ENCODE measurements at regions not wholly inside any gene's neighbourhood (a gene's known extent, or its start where the extent isn't known, plus 50 kb on each side); places are given as distances from the start of the nearest gene placed in this dataset.

DNA sequence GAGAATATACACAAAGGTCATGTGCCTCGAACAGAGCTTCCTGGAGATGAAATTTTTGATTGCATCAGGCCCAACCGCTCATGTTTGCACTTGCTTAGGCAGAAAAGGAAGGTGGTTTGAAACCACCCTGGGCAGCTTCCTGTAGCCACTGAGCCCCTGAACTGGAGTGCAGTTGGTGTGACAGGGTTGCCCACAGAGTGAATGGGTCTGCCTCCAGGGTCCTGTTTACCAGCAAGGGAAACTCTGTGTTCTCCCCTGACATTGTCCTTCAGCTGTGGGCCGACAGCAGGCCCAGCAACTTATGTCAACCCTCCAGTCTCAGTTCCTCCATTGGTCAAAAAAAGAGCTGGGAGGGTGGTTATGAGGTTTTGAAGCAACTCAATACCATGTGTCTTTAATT lies 289.6 kb downstream of the KIF4B start:
- Histone ChIP-seq H3K4me3 (ENCODE audit: low read depth in 1 of 2, low read length in 2 of 2) (no peak overlapping the region), H3K9me3 (ENCODE audit: insufficient read depth, low read length, severe bottlenecking) (no peaks in the 10 kb centered on the region), H3K36me3 (ENCODE audit: insufficient read depth, low read length) (no peaks in the 10 kb centered on the region), H3K27ac (ENCODE audit: low read length) (no peak overlapping the region), H3K79me2 (ENCODE audit: insufficient read depth, low read length) (no peaks in the 10 kb centered on the region), H4K20me1 (ENCODE audit: insufficient read depth, low read length) (no peaks in the 10 kb centered on the region), H3K4me2 (ENCODE audit: insufficient read depth, low read length) (no peak overlapping the region), H3K4me1 (ENCODE audit: insufficient read depth, low read length) (no peaks in the 10 kb centered on the region), H3K9ac (ENCODE audit: low read depth, low read length) (no peak overlapping the region), H3K27me3 (ENCODE audit: insufficient read depth, low read length, poor library complexity) (peaks cover 9% of the 10 kb centered on the region), H2AFZ (ENCODE audit: low read depth, low read length) (0 out of 2 replicates have a peak overlapping the region, but pooled peaks have one; percentile 0)
- DNase-seq, result peak; percentile 4
- ATAC-seq (ENCODE audit: insufficient read depth, low read depth), result no peak
- no peak for TF ChIP-seq EZH2 (IDR thresholded peaks at IDR 0.05; ENCODE audit: borderline replicate concordance, low read depth, low read length, severe bottlenecking)
- TF ChIP-seq CTCF (IDR thresholded peaks at IDR 0.05; ENCODE audit: borderline replicate concordance, extremely low read depth, low read length, poor library complexity, severe bottlenecking), result no peak

GRCh38 chr5:155307229-155307628 lies 293.7 kb downstream of the KIF4B start:
- Histone ChIP-seq H3K9me3 (ENCODE audit: insufficient read depth, low read length, severe bottlenecking) (no peaks in the 10 kb centered on the region), H3K27me3 (ENCODE audit: insufficient read depth, low read length, poor library complexity) (peaks cover 9% of the 10 kb centered on the region), H2AFZ (ENCODE audit: low read depth, low read length) (no peak overlapping the region), H3K36me3 (ENCODE audit: insufficient read depth, low read length) (no peaks in the 10 kb centered on the region), H3K79me2 (ENCODE audit: insufficient read depth, low read length) (no peaks in the 10 kb centered on the region), H3K4me3 (ENCODE audit: low read depth in 1 of 2, low read length in 2 of 2) (no peak overlapping the region), H3K9ac (ENCODE audit: low read depth, low read length) (no peak overlapping the region), H3K4me1 (ENCODE audit: insufficient read depth, low read length) (no peaks in the 10 kb centered on the region), H3K4me2 (ENCODE audit: insufficient read depth, low read length) (no peak overlapping the region), H4K20me1 (ENCODE audit: insufficient read depth, low read length) (no peaks in the 10 kb centered on the region), H3K27ac (ENCODE audit: low read length) (no peak overlapping the region)
- DNase-seq, result no peak
- no peak for ATAC-seq (ENCODE audit: insufficient read depth, low read depth)
- TF ChIP-seq CTCF (IDR thresholded peaks at IDR 0.05; ENCODE audit: borderline replicate concordance, extremely low read depth, low read length, poor library complexity, severe bottlenecking) (no peak), EZH2 (IDR thresholded peaks at IDR 0.05; ENCODE audit: borderline replicate concordance, low read depth, low read length, severe bottlenecking) (no peak)

DNA sequence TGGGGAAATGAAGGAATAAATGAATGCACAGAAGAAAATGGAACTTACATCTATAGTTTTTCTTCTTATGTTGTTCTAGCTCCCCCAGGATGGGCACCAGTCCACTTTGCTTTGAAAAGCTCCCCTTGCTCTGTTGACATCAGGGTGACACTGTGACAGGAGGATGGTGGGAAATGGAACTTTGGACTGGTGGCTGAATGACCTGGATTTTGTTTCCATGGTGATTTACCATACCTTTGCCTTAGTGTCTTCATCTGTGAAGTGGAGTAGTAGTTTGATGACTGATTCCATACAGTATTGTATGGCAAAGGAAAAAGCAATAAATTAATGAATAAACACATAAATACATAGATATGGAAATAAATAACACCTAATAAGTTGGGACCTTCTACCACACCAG lies 294.7 kb downstream of the KIF4B start:
- no peak overlapping the region for H3K4me2 ChIP-seq (ENCODE audit: insufficient read depth, low read length)
- no peak overlapping the region for H3K4me3 ChIP-seq (ENCODE audit: low read depth in 1 of 2, low read length in 2 of 2)
- H3K79me2 ChIP-seq (ENCODE audit: insufficient read depth, low read length), result no peaks in the 10 kb centered on the region
- no peak overlapping the region for H3K9ac ChIP-seq (ENCODE audit: low read depth, low read length)
- no peaks in the 10 kb centered on the region for H3K9me3 ChIP-seq (ENCODE audit: insufficient read depth, low read length, severe bottlenecking)
- no peaks in the 10 kb centered on the region for H3K4me1 ChIP-seq (ENCODE audit: insufficient read depth, low read length)
- H3K36me3 ChIP-seq (ENCODE audit: insufficient read depth, low read length), result no peaks in the 10 kb centered on the region
- H3K27me3 ChIP-seq (ENCODE audit: insufficient read depth, low read length, poor library complexity), result peaks cover 9% of the 10 kb centered on the region
- no peak overlapping the region for H3K27ac ChIP-seq (ENCODE audit: low read length)
- H2AFZ ChIP-seq (ENCODE audit: low read depth, low read length), result no peak overlapping the region
- TF ChIP-seq CTCF (IDR thresholded peaks at IDR 0.05; ENCODE audit: borderline replicate concordance, extremely low read depth, low read length, poor library complexity, severe bottlenecking) (no peak), EZH2 (IDR thresholded peaks at IDR 0.05; ENCODE audit: borderline replicate concordance, low read depth, low read length, severe bottlenecking) (no peak)
- no peak for DNase-seq
- H4K20me1 ChIP-seq (ENCODE audit: insufficient read depth, low read length), result no peaks in the 10 kb centered on the region
- ATAC-seq (ENCODE audit: insufficient read depth, low read depth), result no peak

Data from DND-41 (cell line).